22Rv1 (cell line): ENCODE measurements at regions not wholly inside any gene's neighbourhood (a gene's known extent, or its start where the extent isn't known, plus 50 kb on each side); places are given as distances from the start of the nearest gene placed in this dataset.

ENCODE experiments used
- CTCF ChIP-seq: fragments of 450-650 bp; IDR thresholded peaks from 2 replicates; pipeline ENCODE4 v1.5.1; 2017; ENCODE audit warnings: mild to moderate bottlenecking
- ZFX ChIP-seq: fragments of 450-650 bp; IDR thresholded peaks from 2 replicates; pipeline ENCODE4 v1.6.1; 2017; ENCODE audit warnings: antibody characterized with exemption, borderline replicate concordance

- TF ChIP-seq CTCF = no peak
- TF ChIP-seq ZFX = no peak
These were observed 188.4 kb upstream of the ARX start for GRCh38 chrX:25204182-25204581.
